Endothelial cell of umbilical vein (primary cell): ENCODE measurements at regions not wholly inside any gene's neighbourhood (a gene's known extent, or its start where the extent isn't known, plus 50 kb on each side); places are given as distances from the start of the nearest gene placed in this dataset.

Experiments used
- BruUV-seq: library from RNA; stranded (reverse); fragments of 400-500 nt; replicated peaks from 2 replicates; lab custom pipeline; 2021; lab: Mats Ljungman, UMichigan
- CTCF ChIA-PET: fragments of 300-600, 350-600 bp; sonication (Branson Sonifier 250); formaldehyde crosslinking; loops from one replicate; lab custom pipeline; 2021; ENCODE audit warnings: antibody characterized with exemption, inconsistent platforms; lab: Charles Lee
- POLR2A ChIA-PET: fragments of 300-600, 350-600 bp; sonication (Branson Sonifier 250); formaldehyde crosslinking; loops from one replicate; lab custom pipeline; 2021; ENCODE audit warnings: antibody characterized with exemption, inconsistent platforms; lab: Charles Lee
- DNase-seq: peaks from one replicate; pipeline ENCODE4 v3.0.0-alpha.2; 2011; ENCODE audit warnings: low read depth, low spot score
- FAIRE-seq: peaks from 2 replicates; lab custom pipeline; 2011; peaks lifted over from hg19 to GRCh38; lab: Jason Lieb, UNC
- H2AFZ ChIP-seq: 2 replicates; pipeline ENCODE4 v1.6.0; 2012; ENCODE audit warnings: low read depth, low read length, control low read depth, inconsistent platforms
- H3K27ac ChIP-seq: 2 replicates; pipeline ENCODE4 v1.5.1; 2011; ENCODE audit warnings: low read depth, mild to moderate bottlenecking, control low read depth, low read length, moderate library complexity; ENCODE audit not compliant: insufficient read depth
- H3K27me3 ChIP-seq, 2 experiments: 2 replicates each; pipeline versions ENCODE4 v1.6.0 to v1.6.1; 2011; ENCODE audit warnings: low read length in 2 of 2, mixed read lengths in 1 of 2; ENCODE audit not compliant: control insufficient read depth in 2 of 2, insufficient read depth in 2 of 2
- H3K36me3 ChIP-seq, 2 experiments: 2 replicates in 1 of 2; 3 replicates in 1 of 2; pipeline ENCODE4 v1.5.1; 2011; ENCODE audit warnings: low read length in 2 of 2, mild to moderate bottlenecking in 1 of 2, moderate library complexity in 1 of 2; ENCODE audit not compliant: control insufficient read depth in 2 of 2, insufficient read depth in 2 of 2; ENCODE audit errors: extremely low read depth in 1 of 2
- H3K4me1 ChIP-seq: 3 replicates; pipeline ENCODE4 v1.5.1; 2011; ENCODE audit warnings: mild to moderate bottlenecking, low read length; ENCODE audit not compliant: control insufficient read depth, insufficient read depth; ENCODE audit errors: extremely low read depth
- H3K4me2 ChIP-seq: 2 replicates; pipeline ENCODE4 v1.6.1; 2011; ENCODE audit warnings: low read length, control low read depth, mixed read lengths; ENCODE audit not compliant: insufficient read depth
- H3K4me3 ChIP-seq, 3 experiments: fragments of 200-600 bp in 1 of 3; sonication (generic), shearing (Covaris generic) in 1 of 3; replicated peaks in 1 of 3; 2 replicates each; pipeline ENCODE4 v1.5.1; 2011 to 2016; ENCODE audit warnings: control low read depth in 3 of 3, low read length in 3 of 3, mild to moderate bottlenecking in 2 of 3, inconsistent platforms in 1 of 3, low read depth in 1 of 3, moderate library complexity in 1 of 3; ENCODE audit not compliant: insufficient read depth in 1 of 3
- H3K79me2 ChIP-seq: 2 replicates; pipeline ENCODE4 v1.6.0; 2012; ENCODE audit warnings: low read length, inconsistent platforms; ENCODE audit not compliant: control insufficient read depth, insufficient read depth
- H3K9ac ChIP-seq: replicated peaks from 2 replicates; pipeline ENCODE3; 2011; ENCODE audit warnings: low read length, control low read depth; ENCODE audit not compliant: insufficient read depth; ENCODE audit errors: extremely low read depth
- H3K9me1 ChIP-seq: replicated peaks from 3 replicates; pipeline ENCODE4 v1.6.0; 2011; ENCODE audit warnings: mild to moderate bottlenecking, low read length; ENCODE audit not compliant: control insufficient read depth, insufficient read depth; ENCODE audit errors: extremely low read depth
- H3K9me3 ChIP-seq: replicated peaks from 2 replicates; pipeline ENCODE4 v1.5.1; 2012; ENCODE audit warnings: low read length, inconsistent platforms; ENCODE audit not compliant: control insufficient read depth, insufficient read depth
- H4K20me1 ChIP-seq: replicated peaks from 2 replicates; pipeline ENCODE3; 2011; ENCODE audit warnings: mild to moderate bottlenecking, low read length; ENCODE audit not compliant: control insufficient read depth, insufficient read depth; ENCODE audit errors: extremely low read depth
- EZH2 ChIP-seq: IDR thresholded peaks from 2 replicates; pipeline ENCODE4 v1.6.1; 2012; ENCODE audit warnings: borderline replicate concordance, low read depth, mild to moderate bottlenecking, moderate library complexity, low read length, inconsistent platforms; ENCODE audit not compliant: severe bottlenecking
- FOS ChIP-seq: IDR thresholded peaks from 2 replicates; pipeline ENCODE4 v1.6.1; 2011; ENCODE audit warnings: mild to moderate bottlenecking, low read length, moderate library complexity, borderline replicate concordance; ENCODE audit not compliant: insufficient read depth
- POLR2AphosphoS5 ChIP-seq: IDR thresholded peaks from 2 replicates; pipeline ENCODE4 v1.6.1; 2012; ENCODE audit warnings: low read depth, mild to moderate bottlenecking, control low read depth, low read length, moderate library complexity; ENCODE audit not compliant: insufficient read depth
- dilution Hi-C: fragments of 300-500 bp; cut with MboI; formaldehyde crosslinking; loops from one replicate; pipeline ENCODE4 v1.15.0; 2019; ENCODE audit warnings: low sequenced_read_pairs; ENCODE audit not compliant: extremely low pct_ligation_motif_present
- intact Hi-C: fragments of 100-400 bp; cut with micrococcal nuclease; formaldehyde crosslinking; loops from one replicate; pipeline ENCODE4 v1.10.0; 2022
- TF ChIP-seq, protein P1 (sequence below), 2 donors: IDR thresholded peaks; 1 replicate in 1 of 2; 2 replicates in 1 of 2; pipeline ENCODE4 v1.5.1; 2011; ENCODE audit warnings: low read length in 2 of 2, mild to moderate bottlenecking in 2 of 2, moderate library complexity in 2 of 2, control low read depth in 1 of 2, inconsistent platforms in 1 of 2, low read depth in 1 of 2; ENCODE audit not compliant: insufficient read depth in 1 of 2; ENCODE audit errors: extremely low read depth in 1 of 2

- H3K27ac ChIP-seq = no peak overlapping the region
- intact Hi-C loops = no loop called here
- no peaks in the 10 kb centered on the region for H3K9me1 ChIP-seq
- ChIA-PET POLR2A (no interaction called here), CTCF (interaction anchor here (0.9 to 1.2 kb wide), 2 partner anchors 31 to 141 kb away, joined by 3 read pairs; no protein-coding TSS in a partner anchor)
- dilution Hi-C loops = no loop called here
- no peaks in the 10 kb centered on the region for H4K20me1 ChIP-seq
- no peak overlapping the region for H3K9ac ChIP-seq
- H3K36me3 ChIP-seq = no peaks in the 10 kb centered on the region
- no peak for TF ChIP-seq EZH2
- TF ChIP-seq FOS = no peak
- TF ChIP-seq, protein P1, sequence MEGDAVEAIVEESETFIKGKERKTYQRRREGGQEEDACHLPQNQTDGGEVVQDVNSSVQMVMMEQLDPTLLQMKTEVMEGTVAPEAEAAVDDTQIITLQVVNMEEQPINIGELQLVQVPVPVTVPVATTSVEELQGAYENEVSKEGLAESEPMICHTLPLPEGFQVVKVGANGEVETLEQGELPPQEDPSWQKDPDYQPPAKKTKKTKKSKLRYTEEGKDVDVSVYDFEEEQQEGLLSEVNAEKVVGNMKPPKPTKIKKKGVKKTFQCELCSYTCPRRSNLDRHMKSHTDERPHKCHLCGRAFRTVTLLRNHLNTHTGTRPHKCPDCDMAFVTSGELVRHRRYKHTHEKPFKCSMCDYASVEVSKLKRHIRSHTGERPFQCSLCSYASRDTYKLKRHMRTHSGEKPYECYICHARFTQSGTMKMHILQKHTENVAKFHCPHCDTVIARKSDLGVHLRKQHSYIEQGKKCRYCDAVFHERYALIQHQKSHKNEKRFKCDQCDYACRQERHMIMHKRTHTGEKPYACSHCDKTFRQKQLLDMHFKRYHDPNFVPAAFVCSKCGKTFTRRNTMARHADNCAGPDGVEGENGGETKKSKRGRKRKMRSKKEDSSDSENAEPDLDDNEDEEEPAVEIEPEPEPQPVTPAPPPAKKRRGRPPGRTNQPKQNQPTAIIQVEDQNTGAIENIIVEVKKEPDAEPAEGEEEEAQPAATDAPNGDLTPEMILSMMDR (IDR thresholded peaks at IDR 0.05; ENCODE audit: extremely low read depth in 1 of 2, insufficient read depth in 1 of 2, low read depth in 1 of 2, low read length in 2 of 2) = no peak
- no peak for TF ChIP-seq POLR2AphosphoS5
- no peaks in the 10 kb centered on the region for H3K79me2 ChIP-seq
- no peak for FAIRE-seq
- peaks cover 5 to 28% of the 10 kb centered on the region in 2 experiments for H3K27me3 ChIP-seq
- BruUV-seq = no TSS peak
- no peaks in the 10 kb centered on the region for H3K4me1 ChIP-seq
- H2AFZ ChIP-seq = no peak overlapping the region
- no peaks in the 10 kb centered on the region for H3K9me3 ChIP-seq
- no peak overlapping the region for H3K4me2 ChIP-seq
- no peak for DNase-seq
- H3K4me3 ChIP-seq = no peak overlapping the region
Measured at GRCh38 chr1:115565353-115565752, 76.4 kb upstream of the VANGL1 start.

GRCh38 chr1:115564201-115564600, 77.6 kb upstream of the VANGL1 start:
- H3K9me1 ChIP-seq = no peaks in the 10 kb centered on the region
- H2AFZ ChIP-seq = no peak overlapping the region
- intact Hi-C loops = no loop called here
- no peak overlapping the region for H3K4me2 ChIP-seq
- BruUV-seq = no TSS peak
- H3K9ac ChIP-seq = no peak overlapping the region
- no peaks in the 10 kb centered on the region for H3K36me3 ChIP-seq
- H3K4me1 ChIP-seq = no peaks in the 10 kb centered on the region
- H3K79me2 ChIP-seq = no peaks in the 10 kb centered on the region
- no peak overlapping the region for H3K27ac ChIP-seq
- no peaks in the 10 kb centered on the region for H3K9me3 ChIP-seq
- dilution Hi-C loops = no loop called here
- peaks cover 5 to 28% of the 10 kb centered on the region in 2 experiments for H3K27me3 ChIP-seq
- ChIA-PET POLR2A (no interaction called here), CTCF (no interaction called here)
- no peaks in the 10 kb centered on the region for H4K20me1 ChIP-seq
- TF ChIP-seq, protein P1 (IDR thresholded peaks at IDR 0.05; ENCODE audit: extremely low read depth in 1 of 2, insufficient read depth in 1 of 2, low read depth in 1 of 2, low read length in 2 of 2) = no peak
- DNase-seq (no peak), FAIRE-seq (no peak)
- H3K4me3 ChIP-seq = no peak overlapping the region
